Effector CD8-positive, alpha-beta T cell (primary cell): ENCODE measurements at regions not wholly inside any gene's neighbourhood (a gene's known extent, or its start where the extent isn't known, plus 50 kb on each side); places are given as distances from the start of the nearest gene placed in this dataset.

ENCODE experiments used
- DNase-seq: peaks from one replicate; lab custom pipeline; 2025; lab: John Stamatoyannopoulos, UW

- DNase-seq: no peak
Observed at GRCh38 chr7:20932785-20933527, 146.3 kb upstream of the SP8 start.

- DNase-seq: no peak
Observed at GRCh38 chr7:20945451-20945850, 158.8 kb upstream of the SP8 start.

- DNase-seq: no peak
Observed at GRCh38 chr7:20952916-20953315, 166.2 kb upstream of the SP8 start.

GRCh38 chr7:20954711-20955619 lies 168.3 kb upstream of the SP8 start:
- no peak for DNase-seq

GRCh38 chr7:20958572-20958971 lies 171.9 kb upstream of the SP8 start:
- no peak for DNase-seq

- DNase-seq: no peak
Observed at GRCh38 chr7:20959281-20959680, 172.6 kb upstream of the SP8 start.

GRCh38 chr7:20963556-20964280 lies 177.0 kb upstream of the SP8 start:
- DNase-seq: no peak

GRCh38 chr7:20964281-20964918 lies 177.7 kb upstream of the SP8 start:
- no peak for DNase-seq

GRCh38 chr7:20971219-20971618 lies 184.5 kb upstream of the SP8 start:
- DNase-seq: no peak

GRCh38 chr7:20980232-20980631 lies 193.5 kb upstream of the SP8 start:
- no peak for DNase-seq

- DNase-seq: no peak
Observed at GRCh38 chr7:20980668-20981264, 194.1 kb upstream of the SP8 start.

- DNase-seq: no peak
Observed at GRCh38 chr7:20988340-20988739, 201.7 kb upstream of the SP8 start.

- DNase-seq: no peak
Observed at GRCh38 chr7:20991544-20991943, 204.9 kb upstream of the SP8 start.

GRCh38 chr7:20993693-20994092 lies 207.0 kb upstream of the SP8 start:
- DNase-seq: no peak

- no peak for DNase-seq
Observed at GRCh38 chr7:20998309-20998708, 211.6 kb upstream of the SP8 start.

- no peak for DNase-seq
Observed at GRCh38 chr7:21011153-21011552, 224.5 kb upstream of the SP8 start.

- DNase-seq: no peak
Observed at GRCh38 chr7:21013765-21014539, 227.3 kb upstream of the SP8 start.

- no peak for DNase-seq
Observed at GRCh38 chr7:21020667-21021066, 234.0 kb upstream of the SP8 start.

- no peak for DNase-seq
Observed at GRCh38 chr7:21023841-21024484, 237.3 kb upstream of the SP8 start.

GRCh38 chr7:21024485-21024867 lies 237.8 kb upstream of the SP8 start:
- no peak for DNase-seq
